IPS-15b (cell line): ENCODE measurements at regions not wholly inside any gene's neighbourhood (a gene's known extent, or its start where the extent isn't known, plus 50 kb on each side); places are given as distances from the start of the nearest gene placed in this dataset.
"Not testable (repeated sequence)": the region's sequence is repeated elsewhere in the genome, so short reads cannot be mapped to it uniquely, and the experiment has no call there.

Experiments used
- H3K27me3 ChIP-seq: one replicate; pipeline ENCODE4 v1.6.1; 2013; ENCODE audit warnings: low read length; ENCODE audit not compliant: control insufficient read depth, insufficient read depth
- H3K36me3 ChIP-seq: one replicate; pipeline ENCODE4 v1.6.1; 2013; ENCODE audit warnings: low read length; ENCODE audit not compliant: control insufficient read depth, insufficient read depth
- H3K4me1 ChIP-seq: one replicate; pipeline ENCODE4 v1.6.1; 2013; ENCODE audit warnings: mild to moderate bottlenecking, low read length; ENCODE audit not compliant: control insufficient read depth, insufficient read depth
- H3K4me3 ChIP-seq: one replicate; pipeline ENCODE4 v1.5.1; 2013; ENCODE audit warnings: low read depth, low read length
- H3K9ac ChIP-seq: one replicate; pipeline ENCODE4 v1.6.1; 2013; ENCODE audit warnings: low read depth, mild to moderate bottlenecking, low read length
- H3K9me3 ChIP-seq: one replicate; pipeline ENCODE4 v1.6.1; 2013; ENCODE audit warnings: mild to moderate bottlenecking, low read length; ENCODE audit not compliant: control insufficient read depth, insufficient read depth

DNA sequence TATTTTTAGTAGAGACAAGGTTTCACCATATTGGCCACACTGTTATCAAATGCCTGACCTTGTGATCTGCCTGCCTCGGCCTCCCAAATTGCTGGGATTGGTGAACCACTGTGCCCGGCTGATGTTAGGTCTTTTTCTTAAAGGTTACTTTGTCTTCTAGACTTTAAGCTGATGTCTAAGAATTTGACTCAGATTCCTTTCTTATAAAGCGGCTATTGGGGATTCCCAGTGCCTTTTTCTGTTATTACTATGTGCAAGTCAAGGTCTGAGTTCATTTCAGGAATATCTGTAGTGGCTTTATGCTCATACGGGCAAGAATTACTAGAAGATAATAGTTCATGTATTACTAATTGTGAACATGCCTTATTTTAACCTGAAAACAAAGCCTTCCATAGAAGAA is 102.8 kb downstream of the LAT start:
- H3K36me3 ChIP-seq, H3K27me3 ChIP-seq, H3K4me3 ChIP-seq, H3K9ac ChIP-seq, H3K9me3 ChIP-seq, H3K4me1 ChIP-seq: not testable (repeated sequence)

DNA sequence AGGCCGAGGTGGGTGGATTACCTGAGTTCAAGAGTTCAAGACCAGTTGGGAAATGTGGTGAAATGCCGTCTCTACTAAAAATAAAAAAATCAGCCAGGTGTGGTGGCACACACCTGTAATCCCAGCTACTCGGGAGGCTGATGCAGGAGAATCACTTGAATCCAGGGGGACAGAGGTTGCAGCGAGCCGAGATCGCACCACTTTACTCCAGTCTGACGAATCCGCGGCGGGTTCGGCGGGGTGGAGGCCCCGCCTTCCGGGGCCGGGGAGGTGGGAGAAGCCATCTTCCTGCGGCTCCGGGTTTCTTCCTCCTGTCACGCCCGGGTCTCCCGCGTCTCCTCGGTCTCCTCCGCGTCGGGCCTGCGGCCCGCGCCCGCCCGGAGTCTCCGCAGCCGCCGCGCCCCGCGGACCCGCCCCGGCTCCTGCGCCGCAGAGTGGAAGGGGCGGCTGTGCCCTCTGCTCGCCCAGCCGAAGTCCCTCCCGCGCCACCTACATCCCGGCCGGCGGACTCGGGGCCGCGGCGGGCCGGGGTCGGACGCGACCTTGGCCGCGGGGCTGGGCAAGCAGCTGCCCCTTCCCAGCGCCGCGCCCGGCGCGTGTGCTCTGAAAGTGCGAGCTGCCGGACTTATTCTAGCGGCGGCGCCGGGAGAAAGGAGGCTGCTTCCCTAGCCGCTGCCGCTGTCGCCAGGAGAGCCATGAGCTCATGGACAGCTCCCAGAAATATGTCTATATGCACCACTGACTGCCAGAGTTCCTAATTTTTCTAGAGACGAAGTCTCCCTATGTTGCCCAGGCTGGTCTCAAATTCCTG is 97.2 kb downstream of the LAT start:
- H3K4me3 ChIP-seq, H3K9me3 ChIP-seq, H3K4me1 ChIP-seq, H3K27me3 ChIP-seq, H3K9ac ChIP-seq, H3K36me3 ChIP-seq: not testable (repeated sequence)

DNA sequence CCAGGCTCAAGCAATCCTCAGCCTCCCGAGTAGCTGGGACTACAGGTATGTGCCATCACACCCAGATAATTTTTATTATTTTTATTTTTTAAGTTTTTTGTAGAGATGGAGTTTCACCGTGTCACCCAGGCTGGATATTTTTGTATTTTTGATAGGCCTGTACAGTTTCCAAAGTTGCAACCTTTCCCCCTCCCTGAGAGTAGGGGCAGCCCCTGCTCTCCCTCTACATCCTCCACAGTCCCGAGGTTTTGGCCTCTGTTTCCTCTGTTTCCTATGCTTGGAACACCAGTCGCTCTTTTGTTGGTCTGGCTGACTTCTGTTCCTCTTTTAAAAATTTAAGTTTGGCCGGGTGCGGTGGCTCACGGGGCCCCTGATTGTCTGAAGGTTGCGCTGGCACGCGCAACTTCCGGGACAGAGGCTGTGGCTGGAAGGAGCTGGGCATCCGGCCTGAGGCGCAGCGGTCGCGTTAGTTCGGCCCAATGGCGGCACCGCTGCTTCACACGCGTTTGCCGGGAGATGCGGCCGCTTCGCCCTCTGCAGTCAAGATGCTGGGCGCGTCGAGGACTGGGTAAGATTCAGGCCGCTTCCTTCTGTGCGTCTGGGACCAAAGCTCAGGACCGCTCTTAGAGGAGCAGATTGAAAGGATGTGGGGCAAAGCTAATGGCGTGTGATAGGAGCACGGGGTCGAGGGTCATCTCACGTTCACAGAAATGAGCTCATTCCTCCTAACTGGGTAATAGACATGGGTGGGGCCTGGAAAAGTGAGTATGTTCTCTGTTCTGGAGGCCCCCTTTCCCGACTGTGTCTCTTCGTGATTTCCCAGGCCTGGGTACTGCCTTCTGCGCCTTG is 89.9 kb downstream of the LAT start:
- peak overlapping the region; percentile 13 for H3K4me3 ChIP-seq
- not testable (repeated sequence) for H3K9me3 ChIP-seq, H3K4me1 ChIP-seq, H3K27me3 ChIP-seq, H3K9ac ChIP-seq, H3K36me3 ChIP-seq

DNA sequence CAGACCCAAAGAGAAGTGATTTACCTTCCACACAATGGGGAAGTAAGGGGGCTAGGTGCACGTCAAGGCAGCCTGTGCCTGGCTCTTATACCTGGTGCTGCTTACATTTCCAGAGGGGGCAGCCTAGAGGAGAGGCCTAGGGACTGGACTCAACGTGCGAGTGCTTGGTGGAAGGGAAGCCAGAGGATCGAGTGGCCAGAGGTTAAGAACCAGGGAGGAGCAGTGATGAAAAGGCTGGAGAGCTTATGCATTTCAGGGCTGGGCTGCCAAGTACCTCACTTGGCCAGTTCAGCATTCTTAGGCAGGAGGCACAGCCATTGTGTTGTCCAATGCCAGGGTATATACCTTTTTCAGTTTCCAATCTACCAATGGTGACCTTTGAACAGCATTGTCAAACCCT is 77.4 kb downstream of the LAT start:
- H3K27me3 ChIP-seq, H3K4me3 ChIP-seq: not testable (repeated sequence)

DNA sequence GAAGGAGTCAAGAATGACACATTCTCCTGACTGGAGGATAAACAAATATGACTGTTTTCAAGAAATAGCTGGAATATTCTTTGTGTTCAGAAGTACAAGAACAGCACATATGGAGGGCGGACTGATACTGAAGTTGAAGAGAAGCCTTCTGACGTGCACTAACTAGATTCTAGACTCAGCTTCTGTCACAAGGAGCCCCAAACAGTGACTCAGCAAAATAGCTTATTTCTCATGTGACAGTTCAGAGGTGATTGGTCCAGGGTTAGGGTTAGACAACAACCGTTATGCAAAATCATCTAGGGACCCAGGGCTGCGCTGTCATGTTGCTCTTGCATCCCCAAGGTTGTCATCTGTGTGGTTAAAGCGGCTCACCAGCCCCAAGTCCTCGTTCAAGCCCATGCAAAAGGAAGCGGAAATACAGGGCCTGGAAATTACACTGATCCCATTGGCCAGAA is 76.6 kb downstream of the LAT start:
- H3K36me3 ChIP-seq, H3K9me3 ChIP-seq, H3K4me1 ChIP-seq, H3K4me3 ChIP-seq, H3K9ac ChIP-seq, H3K27me3 ChIP-seq: not testable (repeated sequence)

More for the DNA sequence above, 77.4 kb downstream of the LAT start:
- H3K9me3 ChIP-seq, H3K9ac ChIP-seq, H3K36me3 ChIP-seq, H3K4me1 ChIP-seq: not testable (repeated sequence)

DNA sequence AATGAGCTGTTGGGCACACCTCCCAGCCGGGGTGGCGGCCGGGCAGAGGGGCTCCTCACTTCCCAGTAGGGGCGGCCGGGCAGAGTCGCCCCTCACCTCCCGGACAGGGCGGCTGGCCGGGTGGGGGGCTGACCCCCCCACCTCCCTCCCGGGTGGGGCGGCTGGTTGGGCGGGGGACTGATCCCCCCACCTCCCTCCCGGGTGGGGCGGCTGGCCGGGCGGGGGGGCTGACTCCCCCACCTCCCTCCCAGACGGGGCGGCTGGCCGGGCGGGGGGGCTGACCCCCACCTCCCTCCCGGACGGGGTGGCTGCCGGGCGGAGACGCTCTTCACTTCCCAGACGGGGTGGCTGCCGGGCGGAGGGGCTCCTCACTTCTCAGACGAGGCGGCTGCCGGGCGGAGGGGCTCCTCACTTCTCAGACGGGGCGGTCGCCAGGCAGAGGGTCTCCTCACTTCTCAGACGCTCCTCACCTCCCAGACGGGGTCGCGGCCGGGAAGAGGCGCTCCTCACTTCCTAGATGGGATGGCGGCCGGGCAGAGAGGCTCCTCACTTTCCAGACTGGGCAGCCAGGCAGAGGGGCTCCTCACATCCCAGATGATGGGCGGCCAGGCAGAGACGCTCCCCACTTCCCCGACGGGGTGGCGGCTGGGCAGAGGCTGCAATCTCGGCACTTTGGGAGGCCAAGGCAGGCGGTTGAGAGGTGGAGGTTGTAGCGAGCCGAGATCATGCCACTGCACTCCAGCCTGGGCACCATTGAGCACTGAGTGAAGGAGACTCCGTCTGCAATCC is 75.4 kb downstream of the LAT start:
- H3K27me3 ChIP-seq, H3K4me3 ChIP-seq: not testable (repeated sequence)

DNA sequence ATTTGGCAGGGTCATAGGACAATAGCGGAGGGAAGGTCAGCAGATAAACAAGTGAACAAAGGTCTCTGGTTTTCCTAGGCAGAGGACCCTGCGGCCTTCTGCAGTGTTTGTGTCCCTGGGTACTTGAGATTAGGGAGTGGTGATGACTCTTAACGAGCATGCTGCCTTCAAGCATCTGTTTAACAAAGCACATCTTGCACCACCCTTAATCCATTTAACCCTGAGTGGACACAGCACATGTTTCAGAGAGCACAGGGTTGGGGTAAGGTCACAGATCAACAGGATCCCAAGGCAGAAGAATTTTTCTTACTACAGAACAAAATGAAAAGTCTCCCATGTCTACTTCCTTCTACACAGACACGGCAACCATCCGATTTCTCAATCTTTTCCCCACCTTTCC is 74.7 kb downstream of the LAT start:
- not testable (repeated sequence) for H3K4me3 ChIP-seq, H3K9me3 ChIP-seq, H3K36me3 ChIP-seq, H3K27me3 ChIP-seq, H3K9ac ChIP-seq, H3K4me1 ChIP-seq

More for the DNA sequence above, 75.4 kb downstream of the LAT start:
- H3K9me3 ChIP-seq, H3K36me3 ChIP-seq, H3K9ac ChIP-seq, H3K4me1 ChIP-seq: not testable (repeated sequence)
